HG03025 (cell line): ENCODE measurements at regions not wholly inside any gene's neighbourhood (a gene's known extent, or its start where the extent isn't known, plus 50 kb on each side); places are given as distances from the start of the nearest gene placed in this dataset.

Experiments
- ATAC-seq: cut with Tn5 transposase; IDR thresholded peaks from one replicate; pipeline ENCODE4 v1.9.1; 2021; ENCODE audit warnings: mild to moderate bottlenecking, moderate library complexity; ENCODE audit not compliant: unreplicated experiment, low FRiP score

DNA sequence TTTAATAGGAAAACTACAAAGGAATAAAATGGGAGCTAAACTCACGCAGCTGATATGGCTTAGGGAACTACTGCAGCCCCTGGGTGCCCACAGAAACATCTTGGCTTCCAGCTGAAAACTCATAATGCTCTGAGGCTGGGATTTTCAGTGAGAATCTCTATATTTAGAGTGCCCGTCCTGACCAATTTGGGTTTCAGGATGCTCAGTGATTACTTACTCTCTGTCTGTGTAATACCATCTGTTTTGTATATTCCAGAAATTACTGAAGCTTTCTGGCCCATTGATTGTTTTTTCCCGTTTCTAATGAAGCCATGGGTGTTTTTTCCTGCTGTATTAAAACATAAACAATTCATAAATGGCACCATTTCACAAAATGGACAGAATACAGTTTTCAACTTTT, 50.6 kb upstream of the ZNF385D start:
- ATAC-seq = no peak

DNA sequence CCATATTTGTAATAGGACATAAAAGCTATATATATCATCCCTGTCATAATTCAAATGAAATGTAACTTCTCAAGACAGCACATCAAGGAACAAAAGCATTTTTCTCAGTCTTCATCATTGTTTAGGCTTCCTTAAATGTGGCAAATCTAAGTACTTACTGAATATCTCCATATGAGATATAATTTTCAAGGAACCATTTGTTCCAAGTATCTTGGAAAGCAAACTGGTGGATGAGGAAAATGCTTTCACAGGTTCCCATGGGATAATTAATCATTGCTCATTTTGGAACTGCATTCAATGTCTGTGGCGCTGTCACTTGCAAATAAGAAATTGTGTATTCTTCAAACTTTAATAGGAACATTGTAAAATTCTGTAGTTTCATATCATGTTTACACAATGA, 52.6 kb upstream of the ZNF385D start:
- no peak for ATAC-seq

DNA sequence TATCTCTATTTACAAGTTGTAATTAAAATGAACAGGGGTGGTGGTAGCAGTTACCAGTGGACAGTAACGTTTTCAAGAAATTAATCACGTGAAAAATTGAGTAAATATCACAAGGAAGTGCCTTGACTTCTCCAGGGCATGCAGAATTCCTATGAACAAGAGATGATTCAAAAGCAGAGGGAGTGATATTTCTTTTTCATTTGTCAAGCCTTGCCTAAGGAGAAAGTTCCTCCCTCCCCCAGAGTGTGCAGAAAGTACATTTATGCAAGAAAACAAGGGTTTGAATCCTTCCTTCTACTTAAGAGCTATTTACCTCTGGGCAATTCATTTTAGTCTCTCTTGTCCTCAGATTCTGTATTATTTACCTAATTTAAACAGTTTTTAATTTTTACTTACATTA, 53.3 kb upstream of the ZNF385D start:
- no peak for ATAC-seq

DNA sequence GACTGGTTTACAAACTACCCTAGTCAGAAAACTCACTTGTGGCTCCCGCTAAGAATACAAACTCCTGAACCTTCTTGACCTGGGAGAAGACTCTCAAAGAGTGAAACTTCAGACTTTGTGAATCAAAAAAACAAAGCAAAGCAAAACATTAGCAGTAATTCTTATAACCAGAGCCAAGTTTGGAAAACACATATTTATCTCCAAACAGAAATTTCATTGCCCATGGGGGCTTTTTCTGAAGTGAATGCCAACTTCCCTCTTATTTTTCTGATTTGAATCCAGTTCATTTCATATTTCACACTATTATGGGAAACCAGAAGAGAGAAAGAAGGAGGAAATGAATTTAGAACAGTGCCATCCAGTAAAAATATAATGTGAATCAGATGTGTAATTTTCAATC, 55.7 kb upstream of the ZNF385D start:
- ATAC-seq = no peak

DNA sequence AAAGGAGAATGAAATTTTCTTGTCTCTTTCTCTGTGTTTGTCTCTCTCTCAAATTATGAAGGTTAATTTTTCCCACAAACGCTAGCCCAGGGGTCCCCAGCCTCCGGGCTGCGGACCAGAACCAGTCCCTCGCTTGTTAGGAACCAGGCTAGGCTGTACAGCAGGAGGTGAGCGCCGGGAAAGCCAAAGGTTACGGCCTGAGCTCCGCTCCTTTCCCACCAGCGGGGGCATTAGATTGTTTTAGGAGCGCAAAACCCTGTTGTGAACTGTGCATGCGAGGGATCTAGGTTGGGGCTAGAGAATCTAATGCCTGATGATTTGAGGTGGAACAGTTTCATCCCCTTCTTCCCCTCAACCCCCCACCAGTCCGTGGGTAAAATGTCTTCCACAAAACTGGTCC, 74.7 kb upstream of the ZNF385D start:
- ATAC-seq = no peak

DNA sequence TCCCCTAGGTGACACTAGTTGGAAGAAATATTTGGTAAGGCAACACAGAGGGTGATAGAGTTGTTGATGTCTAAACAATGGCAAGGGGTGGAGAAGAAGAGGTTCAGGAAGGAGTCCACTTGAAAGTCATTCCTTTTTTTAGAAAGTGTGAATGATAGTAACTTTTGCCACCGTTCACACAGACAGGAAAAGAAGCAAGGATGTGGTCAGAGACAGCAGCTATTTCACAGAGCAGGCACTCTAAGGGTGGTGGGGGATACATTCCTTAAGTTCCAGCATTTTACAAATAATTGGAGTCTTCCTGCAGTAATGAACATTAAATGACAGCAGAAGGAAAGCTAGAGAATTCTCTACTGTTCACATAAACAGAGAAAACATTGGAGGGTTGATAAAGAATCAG, 75.4 kb upstream of the ZNF385D start:
- ATAC-seq = no peak

DNA sequence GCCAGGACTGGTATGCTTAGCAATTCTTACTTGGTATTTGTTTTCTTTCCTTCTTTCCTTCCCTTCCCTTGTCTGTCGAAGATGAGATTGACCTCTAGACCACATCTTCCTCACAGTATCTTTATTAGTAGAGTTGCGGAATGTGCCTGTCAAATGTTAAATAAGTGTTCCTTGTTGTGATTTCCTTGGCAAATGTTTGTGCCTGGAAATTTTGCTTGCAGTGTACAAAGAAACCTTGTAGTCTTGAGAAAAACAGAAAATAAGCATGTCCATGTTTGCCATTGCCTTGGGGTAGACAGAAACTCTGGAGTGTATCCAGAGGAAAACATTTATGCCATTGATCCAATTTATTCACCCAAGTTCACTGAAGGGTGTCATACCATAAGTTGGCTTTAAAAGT, 79.5 kb upstream of the ZNF385D start:
- no peak for ATAC-seq

DNA sequence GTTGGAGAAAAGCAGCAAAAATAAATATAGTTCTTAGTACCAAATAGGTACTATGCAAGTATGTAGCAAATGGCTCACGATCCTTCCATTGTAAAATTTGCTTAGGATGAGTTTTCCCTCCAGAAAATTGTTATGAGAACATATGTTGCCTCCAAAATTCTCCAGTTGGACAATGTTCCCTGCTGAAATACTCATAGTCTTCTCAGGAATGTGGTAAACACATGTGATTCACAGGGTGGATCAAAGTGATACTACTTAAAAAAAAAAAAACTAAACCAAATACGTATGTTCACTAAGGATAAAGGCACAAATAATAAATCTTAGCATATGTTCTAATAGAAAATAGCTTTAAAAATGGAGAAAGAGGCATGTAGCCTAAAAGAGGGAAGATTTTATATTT, 84.3 kb upstream of the ZNF385D start:
- no peak for ATAC-seq

DNA sequence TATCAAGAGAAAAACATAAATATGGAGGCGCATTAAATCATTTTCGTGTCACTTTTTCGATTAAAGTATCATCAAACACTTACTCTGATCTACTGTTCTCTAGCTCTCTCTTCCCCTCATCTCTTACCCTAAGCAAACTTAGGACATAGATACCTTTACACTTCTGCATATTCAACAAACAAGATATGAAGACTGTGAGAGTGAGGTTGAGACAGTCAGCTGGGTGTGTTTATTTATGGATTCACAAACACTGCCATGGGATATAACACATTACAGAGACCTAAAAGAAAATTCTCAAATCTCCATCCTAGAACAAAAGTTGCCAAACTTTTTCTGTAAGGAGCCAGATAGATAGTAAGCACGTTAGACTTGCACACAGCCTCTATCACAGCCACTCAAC, 85.2 kb upstream of the ZNF385D start:
- ATAC-seq = no peak

DNA sequence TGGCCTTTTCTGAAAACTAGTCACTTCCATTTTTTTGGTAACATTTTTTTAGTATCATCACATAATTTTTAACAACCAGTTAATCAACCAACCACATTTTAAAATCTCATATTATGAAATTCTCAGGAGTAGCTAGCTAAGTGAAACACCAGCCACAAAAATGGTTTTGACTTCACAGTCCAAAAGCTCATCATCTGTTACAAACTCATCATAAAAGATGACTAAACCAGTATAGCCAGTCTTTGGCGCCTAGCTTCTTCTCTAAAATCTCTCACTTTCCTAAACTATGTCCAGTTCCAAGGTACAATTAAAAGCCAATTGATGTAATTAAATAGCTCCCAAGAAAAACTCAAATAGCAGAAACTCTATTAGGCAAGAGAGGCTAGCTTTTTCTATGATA, 88.2 kb upstream of the ZNF385D start:
- ATAC-seq = no peak

DNA sequence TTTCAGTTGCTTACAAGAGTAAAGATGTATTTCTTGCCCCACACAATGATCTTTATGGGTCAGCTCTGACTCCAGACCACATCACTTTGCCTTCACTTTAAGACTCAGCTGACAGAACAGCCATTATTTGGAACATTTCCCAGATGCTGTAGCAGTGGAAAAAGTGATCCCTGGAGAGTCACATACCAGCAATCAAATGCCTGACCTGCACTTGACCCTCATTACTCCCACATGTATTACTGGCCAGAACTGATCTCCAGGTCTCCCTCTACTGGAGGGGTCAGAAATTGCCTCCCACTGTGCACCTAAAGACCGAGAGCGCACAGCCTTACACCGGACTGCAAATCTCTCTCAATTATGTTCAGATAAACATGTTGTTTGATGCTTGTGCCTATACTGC, 88.6 kb upstream of the ZNF385D start:
- no peak for ATAC-seq

DNA sequence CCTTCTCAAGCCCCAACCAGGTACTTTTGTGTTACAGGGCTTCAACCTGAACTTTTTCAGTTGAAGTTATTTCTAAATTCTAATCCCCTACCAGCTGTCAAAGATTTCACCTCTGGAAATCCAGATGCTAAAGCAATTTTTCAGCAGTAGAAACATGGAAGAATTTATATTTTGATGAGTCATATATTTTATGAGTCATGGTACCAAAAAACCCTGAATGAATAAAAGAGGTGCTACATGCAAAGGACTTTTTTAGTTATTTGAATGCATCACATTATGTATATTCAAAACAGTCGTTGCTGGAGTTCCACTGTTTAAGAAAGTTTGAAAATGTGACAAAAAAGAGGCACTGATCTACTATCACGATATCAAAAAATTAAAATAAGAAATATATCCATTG, 96.0 kb upstream of the ZNF385D start:
- no peak for ATAC-seq

DNA sequence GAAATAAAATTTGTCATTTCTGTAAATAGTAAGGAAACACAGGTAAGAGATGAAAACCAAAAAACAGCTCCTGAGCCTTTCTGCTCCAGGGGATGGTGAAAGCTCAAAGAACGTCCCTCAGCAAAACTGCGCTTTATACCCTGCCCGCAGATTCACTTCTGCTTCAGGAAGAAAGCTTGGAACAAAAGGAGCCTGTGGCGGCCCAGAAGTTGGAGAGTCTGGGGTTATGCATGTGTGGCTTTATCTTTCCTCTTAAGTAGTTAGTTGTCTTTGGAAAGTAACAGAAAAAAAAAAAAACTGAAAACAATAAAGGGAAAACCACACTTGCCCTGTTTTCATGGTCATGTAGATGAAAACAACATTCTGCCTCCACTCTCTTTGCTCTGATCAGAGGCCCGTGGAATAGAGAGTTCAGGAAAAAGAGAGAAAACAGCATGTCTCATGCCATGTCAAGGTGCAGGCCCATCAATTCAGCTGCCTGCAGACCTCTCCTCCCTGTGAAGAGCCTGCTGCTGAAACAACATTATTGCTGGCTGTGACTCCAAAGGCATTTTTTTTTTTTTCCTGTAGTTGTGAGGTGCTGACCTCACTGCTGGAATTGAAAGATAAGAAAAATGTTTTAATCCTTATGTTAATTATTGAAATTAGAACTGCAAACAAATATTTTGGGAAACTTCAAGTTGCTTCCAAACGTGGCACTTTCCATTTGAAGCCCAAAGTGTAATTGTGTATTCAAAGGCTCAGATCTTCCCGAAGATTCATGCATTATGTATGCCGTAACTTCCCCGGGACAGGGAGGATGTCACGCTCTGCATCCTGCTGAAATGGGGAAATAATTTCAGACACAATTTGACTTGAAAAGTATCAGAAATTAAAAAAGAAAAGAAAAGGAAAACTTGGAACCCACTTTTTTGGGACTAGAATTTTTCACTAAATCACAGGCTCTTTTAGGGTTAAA, 108.4 kb upstream of the ZNF385D start:
- ATAC-seq = no peak

DNA sequence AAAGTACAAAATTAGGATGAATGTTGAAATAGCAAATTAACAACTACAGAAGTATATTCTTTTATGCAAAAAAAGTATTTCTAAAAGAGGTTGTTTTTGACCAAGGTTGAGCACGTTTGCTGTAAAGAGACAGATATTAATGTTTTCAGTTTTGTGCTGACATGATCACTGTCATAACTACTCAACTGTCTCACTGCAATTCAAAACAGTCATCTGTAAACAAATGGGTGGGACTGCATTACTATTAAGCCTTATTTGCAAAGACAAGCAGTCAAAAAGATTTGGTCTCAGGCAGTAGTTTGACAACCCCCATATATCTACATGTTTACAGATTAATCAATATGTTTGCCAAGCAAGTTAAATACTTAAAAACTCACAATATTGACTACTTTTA, 109.1 kb upstream of the ZNF385D start:
- ATAC-seq = no peak

DNA sequence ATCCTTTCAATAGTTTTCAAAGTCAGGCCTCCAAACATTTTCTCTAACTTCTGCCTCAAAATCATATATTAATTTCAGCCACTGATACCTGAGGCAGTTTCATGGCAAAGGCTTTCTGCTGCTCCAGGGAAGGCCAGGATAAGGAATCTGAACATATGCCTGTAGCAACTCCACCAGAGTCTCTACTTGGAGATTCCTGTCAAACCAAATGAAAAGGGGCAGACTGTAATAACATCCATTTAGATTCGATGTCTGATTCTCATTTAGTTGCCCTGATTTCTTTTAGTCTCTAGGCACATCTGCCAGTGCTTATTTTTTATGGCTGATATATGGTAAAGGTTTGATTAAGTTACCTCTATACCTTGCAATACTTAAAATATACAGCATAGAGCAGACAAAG, 109.6 kb upstream of the ZNF385D start:
- ATAC-seq = no peak

DNA sequence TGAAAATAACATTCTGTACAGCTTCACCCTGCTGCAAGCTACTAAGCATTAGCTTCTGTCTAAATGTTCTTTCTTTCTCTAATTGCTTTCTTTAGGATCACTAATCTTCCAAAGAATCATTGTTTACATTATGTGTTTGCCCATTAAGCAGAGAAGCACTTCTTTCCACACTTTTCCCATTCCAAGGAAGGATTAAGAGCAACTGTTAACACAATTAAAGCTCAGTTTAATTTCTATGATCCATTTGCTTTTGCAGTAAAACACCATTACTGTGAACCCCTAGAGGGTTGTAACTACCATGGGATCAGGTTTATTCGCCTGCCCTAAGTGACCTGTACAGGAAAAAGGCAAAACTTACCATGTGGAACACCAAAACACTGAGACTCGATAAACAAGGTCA, 125.8 kb upstream of the ZNF385D start:
- ATAC-seq = no peak

DNA sequence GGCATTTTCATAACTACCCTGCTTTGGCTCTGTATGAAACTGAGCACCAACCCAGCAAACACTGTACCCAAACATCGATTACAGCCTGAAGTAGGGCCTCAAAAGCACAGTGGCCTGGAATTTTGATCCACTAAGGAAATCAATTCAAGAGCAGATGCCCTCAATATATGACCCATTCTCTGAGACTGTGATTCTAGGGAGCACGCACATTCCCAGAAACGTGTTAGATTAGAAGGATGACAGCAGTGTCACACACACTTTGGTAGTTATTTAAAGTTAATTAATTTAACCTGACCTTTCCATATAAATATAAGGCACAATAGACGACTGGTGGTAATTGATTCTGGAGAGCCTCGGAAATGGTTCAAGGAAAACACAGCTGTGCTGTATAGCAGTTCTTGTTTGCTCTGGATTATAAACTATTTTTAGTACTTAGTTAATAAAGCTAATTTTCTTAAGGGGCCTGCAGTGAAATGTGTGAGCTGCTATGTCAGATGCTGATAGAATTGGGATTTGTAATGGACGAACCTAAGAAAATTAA, 126.3 kb upstream of the ZNF385D start:
- no peak for ATAC-seq

DNA sequence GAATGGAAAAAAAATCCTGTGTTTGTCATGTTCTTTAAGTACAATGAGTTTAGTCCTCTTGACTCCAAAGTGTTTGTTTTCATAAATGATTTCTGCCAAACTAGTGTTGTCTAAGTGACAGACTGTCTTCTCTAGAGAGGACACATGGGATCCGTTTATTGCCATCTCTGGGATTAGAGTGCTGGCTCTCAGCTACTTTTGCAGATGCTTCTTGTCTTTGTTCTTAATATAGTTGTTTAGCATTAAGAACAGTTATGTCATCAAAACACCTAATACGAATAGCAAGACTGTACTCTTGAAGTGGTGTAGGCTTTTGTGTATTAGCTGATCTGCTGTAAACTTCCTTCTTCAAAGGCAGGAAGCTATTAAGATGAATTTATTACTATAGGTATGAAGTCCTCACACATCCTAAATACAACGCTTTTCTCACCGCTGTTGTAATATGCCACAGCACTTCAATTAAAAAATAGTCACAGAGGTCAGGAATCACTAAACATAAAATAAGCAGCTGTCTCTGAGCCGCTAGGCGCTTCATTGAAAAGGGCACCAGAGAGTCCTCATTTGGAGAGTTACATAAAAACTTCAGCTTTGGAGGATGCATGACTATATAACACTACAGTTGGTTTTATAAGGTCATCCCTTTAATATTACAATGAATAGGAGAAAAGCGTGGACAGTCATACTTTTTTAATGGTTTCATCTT, 128.3 kb upstream of the ZNF385D start:
- no peak for ATAC-seq

DNA sequence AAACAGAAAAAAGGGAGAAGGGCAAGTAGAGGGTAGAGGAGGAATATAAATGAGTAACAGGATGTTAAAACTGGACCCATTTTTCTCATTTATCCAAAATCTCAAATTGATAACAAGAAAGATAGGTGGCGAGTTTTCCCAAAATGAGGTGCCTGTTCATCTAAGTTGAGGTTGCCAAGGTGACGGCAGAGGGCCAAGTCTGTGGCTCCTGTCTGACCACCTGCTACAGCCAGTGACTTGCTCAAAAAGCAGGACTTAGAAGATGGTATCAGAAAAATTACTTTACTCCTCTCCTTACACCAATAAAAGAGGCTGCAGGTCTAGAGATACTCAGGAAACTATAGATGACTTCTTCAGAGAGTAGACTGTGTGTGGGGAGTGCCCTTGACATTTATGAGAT, 137.6 kb upstream of the ZNF385D start:
- ATAC-seq = no peak

DNA sequence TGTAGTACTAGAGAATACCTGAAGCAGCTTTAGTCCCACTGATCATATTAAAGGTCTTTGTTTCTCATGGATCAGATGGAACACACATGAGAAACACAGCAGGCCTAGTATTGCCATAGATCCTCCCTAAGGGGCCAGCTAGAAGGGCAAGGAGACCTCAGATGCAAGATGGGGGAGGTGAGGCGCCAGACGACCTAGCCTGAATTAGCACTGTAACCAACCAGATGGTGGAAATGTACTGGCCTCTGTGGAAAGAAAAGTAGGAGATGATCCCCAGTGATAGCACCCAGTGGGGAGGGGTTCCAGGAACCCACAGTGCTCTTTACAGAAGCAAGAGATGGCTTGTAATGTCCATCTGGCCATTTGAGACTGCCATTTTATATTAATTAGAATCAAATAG, 138.2 kb upstream of the ZNF385D start:
- no peak for ATAC-seq

DNA sequence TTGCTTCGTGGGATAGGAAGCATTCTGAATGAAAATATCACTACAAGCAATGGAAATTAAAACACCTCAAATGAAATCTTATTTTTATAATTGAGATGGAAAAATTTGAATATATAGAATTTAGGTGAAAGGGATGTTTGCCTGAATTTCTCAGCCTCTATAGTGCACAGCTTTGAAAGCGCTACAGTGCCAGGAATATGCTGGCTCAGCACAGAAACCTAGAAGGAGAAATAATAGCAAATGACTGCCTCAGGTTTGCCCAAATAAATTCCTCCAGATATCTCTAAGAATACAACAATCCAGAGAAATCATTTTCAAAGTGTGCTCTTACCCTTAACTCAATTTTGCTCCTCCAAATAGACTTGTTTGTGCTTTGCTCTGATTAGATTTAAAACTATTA, 141.1 kb upstream of the ZNF385D start:
- no peak for ATAC-seq

DNA sequence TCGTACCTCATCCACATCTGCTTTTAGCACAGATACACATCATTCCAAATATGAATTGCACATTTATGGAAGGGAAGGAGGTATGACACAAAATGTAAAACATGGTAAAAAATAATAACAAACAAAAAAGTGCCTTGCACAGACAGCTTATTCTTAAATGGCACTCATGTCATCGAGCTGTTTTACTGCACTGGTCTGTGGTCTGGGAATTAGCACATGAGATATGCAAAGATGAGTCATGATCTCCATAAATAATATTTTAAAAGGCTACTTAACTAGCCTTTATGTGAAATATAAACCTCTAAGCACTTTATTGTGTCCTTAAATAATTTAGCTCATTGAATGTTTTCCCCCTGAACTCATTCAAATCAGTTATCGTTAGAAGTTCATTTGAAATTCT, 142.2 kb upstream of the ZNF385D start:
- no peak for ATAC-seq
